CD4-positive, alpha-beta T cell (primary cell): ENCODE measurements at regions not wholly inside any gene's neighbourhood (a gene's known extent, or its start where the extent isn't known, plus 50 kb on each side); places are given as distances from the start of the nearest gene placed in this dataset.
"Not testable (repeated sequence)": the region's sequence is repeated elsewhere in the genome, so short reads cannot be mapped to it uniquely, and the experiment has no call there.

Experiments used
- ATAC-seq: fragments of 200-7000 bp; cut with Tn5 transposase; one replicate; pipeline ENCODE4 v1.10.0; 2022; ENCODE audit warnings: mild to moderate bottlenecking; ENCODE audit not compliant: poor library complexity
- CTCF ChIA-PET: fragments of 350-600 bp; sonication (Branson Sonifier 250); formaldehyde crosslinking; loops from one replicate; lab custom pipeline; 2021; ENCODE audit warnings: antibody characterized with exemption, inconsistent platforms; lab: Charles Lee
- POLR2A ChIA-PET: fragments of 350-600 bp; sonication (Branson Sonifier 250); formaldehyde crosslinking; loops from one replicate; lab custom pipeline; 2021; ENCODE audit warnings: antibody characterized with exemption, inconsistent platforms; lab: Charles Lee
- DNase-seq, 14 experiments: peaks; one replicate each; pipeline ENCODE4 v3.0.0-alpha.2; 2013 to 2020; ENCODE audit warnings: mixed read lengths in 2 of 14
- H3K27ac ChIP-seq, 2 donors: one replicate each; pipeline versions ENCODE4 v1.5.1 to v1.7.0; 2013; ENCODE audit warnings: low read length in 2 of 2, low read depth in 1 of 2, mild to moderate bottlenecking in 1 of 2
- H3K27me3 ChIP-seq, 2 experiments: 1 replicate in 1 of 2; 2 replicates in 1 of 2; pipeline versions ENCODE4 v1.6.1 to v1.7.0; 2013; ENCODE audit warnings: low read length in 2 of 2, control low read depth in 1 of 2, mild to moderate bottlenecking in 1 of 2, moderate library complexity in 1 of 2; ENCODE audit not compliant: insufficient read depth in 2 of 2, control insufficient read depth in 1 of 2
- H3K36me3 ChIP-seq: one replicate; pipeline ENCODE4 v1.6.1; 2013; ENCODE audit warnings: low read length, control low read depth; ENCODE audit not compliant: insufficient read depth
- H3K4me1 ChIP-seq: one replicate; pipeline ENCODE4 v1.6.1; 2013; ENCODE audit warnings: low read length, control low read depth; ENCODE audit not compliant: insufficient read depth
- H3K4me3 ChIP-seq: one replicate; pipeline ENCODE4 v1.5.1; 2013; ENCODE audit warnings: mild to moderate bottlenecking, low read length, moderate library complexity
- H3K9me3 ChIP-seq, 2 experiments: 1 replicate in 1 of 2; 2 replicates in 1 of 2; pipeline versions ENCODE4 v1.6.1 to v1.7.0; 2013; ENCODE audit warnings: low read length in 2 of 2, mild to moderate bottlenecking in 2 of 2, control low read depth in 1 of 2, moderate library complexity in 1 of 2; ENCODE audit not compliant: control insufficient read depth in 1 of 2, insufficient read depth in 1 of 2
- H3K27ac Mint-ChIP-seq: one replicate; pipeline ENCODE4 v1.8.0; 2020; ENCODE audit warnings: mixed read lengths
- H3K27me3 Mint-ChIP-seq: one replicate; pipeline ENCODE4 v1.8.0; 2021; ENCODE audit warnings: mixed read lengths
- H3K36me3 Mint-ChIP-seq: one replicate; pipeline ENCODE4 v1.8.0; 2021; ENCODE audit warnings: low read depth, mixed read lengths
- H3K4me1 Mint-ChIP-seq: one replicate; pipeline ENCODE4 v1.8.0; 2021; ENCODE audit warnings: low read depth, mixed read lengths
- H3K4me3 Mint-ChIP-seq: one replicate; pipeline ENCODE4 v1.8.0; 2020; ENCODE audit warnings: mild to moderate bottlenecking, mixed read lengths
- H3K9me3 Mint-ChIP-seq: one replicate; pipeline ENCODE4 v1.8.0; 2020; ENCODE audit warnings: mixed read lengths
- intact Hi-C, 2 experiments: fragments of 100-400 bp; cut with DNase I in 1 of 2; cut with micrococcal nuclease in 1 of 2; formaldehyde crosslinking; loops; one replicate each; pipeline versions ENCODE4 v1.15.1 to v1.9.0; 2023 to 2025; cut with DNase I, micrococcal nuclease
- TF ChIP-seq, protein P1 (sequence below): fragments of 200-600 bp; IDR thresholded peaks from one replicate; pipeline ENCODE4 v1.8.0; 2022; ENCODE audit warnings: antibody characterized with exemption, mild to moderate bottlenecking

DNA sequence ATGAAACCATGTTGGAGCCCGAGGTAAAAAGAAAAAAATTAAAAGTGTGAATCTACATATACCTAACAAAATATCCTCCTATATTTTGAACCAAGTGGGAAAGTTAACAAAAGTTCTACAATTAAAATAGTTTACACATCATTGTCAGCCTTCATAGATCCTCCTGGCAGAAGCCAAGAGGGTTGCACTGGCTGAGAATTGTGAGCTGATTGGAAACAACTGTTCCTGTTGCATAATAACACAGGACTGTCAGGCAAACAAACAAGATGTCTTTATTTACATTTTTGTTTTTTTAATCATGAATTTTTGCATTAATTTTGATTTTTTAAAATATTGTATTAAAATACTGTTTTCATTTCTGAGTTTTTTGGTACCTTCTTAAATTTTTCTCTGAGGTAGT, 215.2 kb upstream of the MME start:
- intact Hi-C loops: no loop called here
- no peaks in the 10 kb centered on the region for H3K4me1 Mint-ChIP-seq
- H3K4me3 ChIP-seq: no peak overlapping the region
- no peaks in the 10 kb centered on the region for H3K4me1 ChIP-seq
- H3K27me3 ChIP-seq: no peaks in the 10 kb centered on the region
- H3K27ac ChIP-seq: no peak overlapping the region
- TF ChIP-seq, protein P1, sequence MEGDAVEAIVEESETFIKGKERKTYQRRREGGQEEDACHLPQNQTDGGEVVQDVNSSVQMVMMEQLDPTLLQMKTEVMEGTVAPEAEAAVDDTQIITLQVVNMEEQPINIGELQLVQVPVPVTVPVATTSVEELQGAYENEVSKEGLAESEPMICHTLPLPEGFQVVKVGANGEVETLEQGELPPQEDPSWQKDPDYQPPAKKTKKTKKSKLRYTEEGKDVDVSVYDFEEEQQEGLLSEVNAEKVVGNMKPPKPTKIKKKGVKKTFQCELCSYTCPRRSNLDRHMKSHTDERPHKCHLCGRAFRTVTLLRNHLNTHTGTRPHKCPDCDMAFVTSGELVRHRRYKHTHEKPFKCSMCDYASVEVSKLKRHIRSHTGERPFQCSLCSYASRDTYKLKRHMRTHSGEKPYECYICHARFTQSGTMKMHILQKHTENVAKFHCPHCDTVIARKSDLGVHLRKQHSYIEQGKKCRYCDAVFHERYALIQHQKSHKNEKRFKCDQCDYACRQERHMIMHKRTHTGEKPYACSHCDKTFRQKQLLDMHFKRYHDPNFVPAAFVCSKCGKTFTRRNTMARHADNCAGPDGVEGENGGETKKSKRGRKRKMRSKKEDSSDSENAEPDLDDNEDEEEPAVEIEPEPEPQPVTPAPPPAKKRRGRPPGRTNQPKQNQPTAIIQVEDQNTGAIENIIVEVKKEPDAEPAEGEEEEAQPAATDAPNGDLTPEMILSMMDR: no peak
- DNase-seq: no peak
- H3K9me3 ChIP-seq: no peaks in the 10 kb centered on the region
- H3K9me3 Mint-ChIP-seq: no peaks in the 10 kb centered on the region
- no peaks in the 10 kb centered on the region for H3K27me3 Mint-ChIP-seq
- H3K4me3 Mint-ChIP-seq: no peak overlapping the region
- H3K36me3 ChIP-seq: no peaks in the 10 kb centered on the region
- no peak for ATAC-seq
- no peak overlapping the region for H3K27ac Mint-ChIP-seq
- ChIA-PET CTCF (no interaction called here), POLR2A (no interaction called here)
- no peaks in the 10 kb centered on the region for H3K36me3 Mint-ChIP-seq

DNA sequence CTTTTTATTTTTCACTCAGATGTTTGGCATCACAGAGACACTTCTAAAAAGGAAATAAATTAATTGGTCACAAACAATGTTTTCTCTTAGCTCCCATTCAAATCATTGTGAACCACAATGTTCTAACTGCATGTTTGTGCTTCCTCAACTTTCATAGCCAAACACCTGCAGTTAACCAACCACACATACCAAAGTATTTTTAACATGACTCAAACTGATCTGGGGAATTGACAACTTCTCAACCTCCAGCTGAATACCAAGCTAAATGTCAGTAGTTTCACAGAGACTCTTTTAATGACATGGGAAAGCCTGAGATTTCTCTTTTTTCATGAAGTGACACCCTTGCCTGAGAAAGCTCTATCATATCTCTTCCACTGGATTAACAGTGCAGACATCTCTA, 217.9 kb upstream of the MME start:
- ATAC-seq (no peak), DNase-seq (no peak)
- no peak overlapping the region for H3K27ac ChIP-seq
- Mint-ChIP-seq H3K9me3 (no peaks in the 10 kb centered on the region), H3K4me3 (no peak overlapping the region), H3K4me1 (no peaks in the 10 kb centered on the region), H3K27me3 (no peaks in the 10 kb centered on the region), H3K36me3 (no peaks in the 10 kb centered on the region), H3K27ac (no peak overlapping the region)
- no peaks in the 10 kb centered on the region for H3K9me3 ChIP-seq
- TF ChIP-seq, protein P1: no peak
- CTCF ChIA-PET: no interaction called here
- no peaks in the 10 kb centered on the region for H3K4me1 ChIP-seq
- no peaks in the 10 kb centered on the region for H3K27me3 ChIP-seq
- H3K36me3 ChIP-seq: no peaks in the 10 kb centered on the region
- H3K4me3 ChIP-seq: no peak overlapping the region
- intact Hi-C loops: no loop called here
- POLR2A ChIA-PET: no interaction called here

DNA sequence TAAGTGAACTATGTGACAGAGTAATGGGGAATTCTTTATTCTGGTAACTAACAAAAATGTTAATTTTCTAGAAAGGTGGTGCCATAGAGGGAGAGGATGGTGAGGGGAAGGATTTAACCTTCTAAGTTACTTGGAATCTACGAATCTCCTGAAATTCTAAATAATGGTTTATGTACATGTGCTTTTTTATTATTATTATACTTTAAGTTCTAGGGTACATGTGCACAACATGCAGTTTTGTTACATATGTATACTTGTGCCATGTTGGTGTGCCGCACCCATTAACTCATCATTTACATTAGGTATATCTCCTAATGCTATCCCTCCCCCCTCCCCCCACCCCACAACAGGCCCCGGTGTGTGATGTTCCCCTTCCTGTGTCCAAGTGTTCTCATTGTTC, 227.1 kb upstream of the MME start:
- H3K9me3 ChIP-seq, H3K36me3 ChIP-seq, ATAC-seq, DNase-seq, H3K27ac ChIP-seq, intact Hi-C loops, H3K36me3 Mint-ChIP-seq, CTCF ChIA-PET, H3K9me3 Mint-ChIP-seq, H3K27ac Mint-ChIP-seq, H3K27me3 ChIP-seq, H3K4me3 Mint-ChIP-seq, H3K4me3 ChIP-seq, H3K4me1 Mint-ChIP-seq, H3K4me1 ChIP-seq, POLR2A ChIA-PET, H3K27me3 Mint-ChIP-seq: not testable (repeated sequence)

DNA sequence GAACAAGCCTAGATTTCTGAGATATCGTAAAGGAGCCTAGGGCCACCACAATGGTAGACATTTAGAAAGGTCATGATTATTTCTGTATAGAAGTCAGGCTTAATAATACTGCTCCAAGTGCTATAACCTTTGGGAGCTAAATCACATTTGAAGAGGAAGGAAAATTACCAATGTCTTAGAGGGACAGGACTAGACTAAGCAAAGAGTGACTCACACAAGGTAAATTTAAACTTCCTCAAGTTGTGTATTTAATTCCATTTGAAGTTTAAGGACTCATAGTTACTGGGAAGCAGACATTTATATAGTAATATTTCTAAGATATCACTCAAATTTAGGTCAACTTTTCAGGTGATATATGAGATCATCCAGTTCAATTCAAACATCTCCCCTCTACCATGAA, 227.6 kb upstream of the MME start:
- no peak overlapping the region for H3K27ac ChIP-seq
- peaks cover 3% of the 10 kb centered on the region for H3K9me3 Mint-ChIP-seq
- POLR2A ChIA-PET: no interaction called here
- no peaks in the 10 kb centered on the region for H3K4me1 ChIP-seq
- H3K36me3 ChIP-seq: no peaks in the 10 kb centered on the region
- H3K36me3 Mint-ChIP-seq: no peaks in the 10 kb centered on the region
- no peaks in the 10 kb centered on the region for H3K4me1 Mint-ChIP-seq
- H3K9me3 ChIP-seq: no peaks in the 10 kb centered on the region
- H3K27ac Mint-ChIP-seq: no peak overlapping the region
- H3K4me3 Mint-ChIP-seq: no peak overlapping the region
- H3K4me3 ChIP-seq: no peak overlapping the region
- TF ChIP-seq, protein P1: no peak
- intact Hi-C loops: no loop called here
- no peaks in the 10 kb centered on the region for H3K27me3 Mint-ChIP-seq
- DNase-seq (no peak), ATAC-seq (no peak)
- CTCF ChIA-PET: no interaction called here
- no peaks in the 10 kb centered on the region for H3K27me3 ChIP-seq
